HL-60 (cell line): ENCODE measurements at regions not wholly inside any gene's neighbourhood (a gene's known extent, or its start where the extent isn't known, plus 50 kb on each side); places are given as distances from the start of the nearest gene placed in this dataset.

ENCODE experiments used
- DNase-seq, 2 experiments: peaks; one replicate each; pipeline ENCODE4 v3.0.0-alpha.2; 2010 to 2020; ENCODE audit warnings: low read depth in 1 of 2, low spot score in 1 of 2
- H3K27ac ChIP-seq: fragments of 250-450 bp; sonication (Bioruptor Pico); replicated peaks from 2 replicates; pipeline ENCODE4 v1.5.1; 2020; ENCODE audit warnings: mild to moderate bottlenecking, moderate library complexity
- H3K27me3 ChIP-seq: fragments of 250-450 bp; sonication (Bioruptor Pico); 2 replicates; pipeline ENCODE4 v1.5.1; 2021; ENCODE audit warnings: mild to moderate bottlenecking, moderate library complexity; ENCODE audit not compliant: insufficient read depth, poor library complexity, severe bottlenecking
- H3K4me3 ChIP-seq: replicated peaks from 2 replicates; pipeline ENCODE4 v1.5.1; 2011; ENCODE audit warnings: mild to moderate bottlenecking, control low read depth, low read length; ENCODE audit not compliant: insufficient read depth
- GABPA ChIP-seq: IDR thresholded peaks from 2 replicates; pipeline ENCODE4 v1.6.1; 2012; ENCODE audit warnings: low read depth
- POLR2AphosphoS5 ChIP-seq: IDR thresholded peaks from 2 replicates; pipeline ENCODE4 v1.6.1; 2012; ENCODE audit warnings: low read depth
- REST ChIP-seq: IDR thresholded peaks from 2 replicates; pipeline ENCODE4 v1.6.1; 2012; ENCODE audit warnings: low read depth; ENCODE audit not compliant: insufficient replicate concordance
- SPI1 ChIP-seq: IDR thresholded peaks from 2 replicates; pipeline ENCODE4 v1.6.1; 2012; ENCODE audit warnings: low read depth, mild to moderate bottlenecking, borderline replicate concordance
- TF ChIP-seq, protein P1 (sequence below): IDR thresholded peaks from one replicate; pipeline ENCODE4 v1.5.1; 2011; ENCODE audit warnings: low read length, control low read depth, inconsistent platforms; ENCODE audit not compliant: insufficient read depth

DNA sequence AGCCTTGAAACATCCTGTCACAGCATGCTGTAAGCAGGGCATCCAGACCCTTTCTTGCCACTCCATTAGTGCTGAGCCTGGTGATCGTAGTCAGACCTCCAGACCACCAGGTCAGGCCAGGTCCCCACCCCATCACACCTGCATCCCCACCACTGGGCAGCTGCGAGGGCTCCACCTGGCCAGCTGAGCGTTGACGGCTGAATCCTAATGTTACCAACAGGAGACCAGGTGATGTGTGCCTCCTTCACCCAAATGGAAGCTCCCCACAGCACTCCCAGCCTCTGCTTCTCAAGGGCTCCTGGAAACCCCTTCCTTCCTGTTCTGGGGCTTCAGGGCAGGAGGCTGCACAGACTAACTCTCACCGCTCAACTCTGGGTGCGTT is 189.4 kb downstream of the C16orf95 start:
- Histone ChIP-seq H3K4me3 (no peak overlapping the region), H3K27me3 (no peaks in the 10 kb centered on the region), H3K27ac (no peak overlapping the region)
- no peak for TF ChIP-seq SPI1
- TF ChIP-seq GABPA, result no peak
- TF ChIP-seq, protein P1, sequence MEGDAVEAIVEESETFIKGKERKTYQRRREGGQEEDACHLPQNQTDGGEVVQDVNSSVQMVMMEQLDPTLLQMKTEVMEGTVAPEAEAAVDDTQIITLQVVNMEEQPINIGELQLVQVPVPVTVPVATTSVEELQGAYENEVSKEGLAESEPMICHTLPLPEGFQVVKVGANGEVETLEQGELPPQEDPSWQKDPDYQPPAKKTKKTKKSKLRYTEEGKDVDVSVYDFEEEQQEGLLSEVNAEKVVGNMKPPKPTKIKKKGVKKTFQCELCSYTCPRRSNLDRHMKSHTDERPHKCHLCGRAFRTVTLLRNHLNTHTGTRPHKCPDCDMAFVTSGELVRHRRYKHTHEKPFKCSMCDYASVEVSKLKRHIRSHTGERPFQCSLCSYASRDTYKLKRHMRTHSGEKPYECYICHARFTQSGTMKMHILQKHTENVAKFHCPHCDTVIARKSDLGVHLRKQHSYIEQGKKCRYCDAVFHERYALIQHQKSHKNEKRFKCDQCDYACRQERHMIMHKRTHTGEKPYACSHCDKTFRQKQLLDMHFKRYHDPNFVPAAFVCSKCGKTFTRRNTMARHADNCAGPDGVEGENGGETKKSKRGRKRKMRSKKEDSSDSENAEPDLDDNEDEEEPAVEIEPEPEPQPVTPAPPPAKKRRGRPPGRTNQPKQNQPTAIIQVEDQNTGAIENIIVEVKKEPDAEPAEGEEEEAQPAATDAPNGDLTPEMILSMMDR, result no peak
- TF ChIP-seq POLR2AphosphoS5, result no peak
- TF ChIP-seq REST, result no peak
- no peak for DNase-seq

DNA sequence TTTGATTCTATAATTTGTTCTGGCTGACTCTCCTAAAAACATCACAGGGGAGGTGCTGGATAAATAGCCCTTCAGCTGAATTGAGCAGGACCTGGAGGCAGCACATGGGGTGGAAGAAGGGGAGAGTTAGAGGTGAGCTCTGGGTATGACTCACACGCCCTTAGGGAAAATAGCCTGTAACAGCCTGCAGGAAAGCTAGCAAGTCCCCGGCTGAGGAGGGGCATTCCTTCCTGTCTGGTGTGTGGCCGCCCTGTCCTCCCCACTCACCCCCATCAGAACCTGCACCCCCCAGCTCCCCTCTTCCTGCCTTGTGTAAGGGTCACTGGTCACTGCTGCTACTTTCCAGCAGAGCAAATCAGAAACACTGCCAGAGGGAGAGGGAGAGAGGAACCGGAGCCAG is 187.4 kb downstream of the C16orf95 start:
- no peak overlapping the region for H3K27ac ChIP-seq
- no peak overlapping the region for H3K4me3 ChIP-seq
- no peaks in the 10 kb centered on the region for H3K27me3 ChIP-seq
- DNase-seq, result no peak
- no peak for TF ChIP-seq SPI1
- TF ChIP-seq GABPA, result no peak
- TF ChIP-seq REST, result no peak
- no peak for TF ChIP-seq POLR2AphosphoS5
- TF ChIP-seq, protein P1, result no peak

GRCh38 chr16:87131061-87131995 is 185.9 kb downstream of the C16orf95 start:
- Histone ChIP-seq H3K4me3 (no peak overlapping the region), H3K27me3 (no peaks in the 10 kb centered on the region), H3K27ac (no peak overlapping the region)
- DNase-seq, result no peak
- TF ChIP-seq GABPA (no peak), SPI1 (no peak), REST (no peak), POLR2AphosphoS5 (no peak)
- TF ChIP-seq, protein P1, result no peak
